HG03103 (cell line): ENCODE measurements at regions not wholly inside any gene's neighbourhood (a gene's known extent, or its start where the extent isn't known, plus 50 kb on each side); places are given as distances from the start of the nearest gene placed in this dataset.
"Not testable (repeated sequence)": the region's sequence is repeated elsewhere in the genome, so short reads cannot be mapped to it uniquely, and the experiment has no call there.

Experiments
- ATAC-seq: cut with Tn5 transposase; IDR thresholded peaks from one replicate; pipeline ENCODE4 v1.9.1; 2021; ENCODE audit warnings: low read depth; ENCODE audit not compliant: unreplicated experiment

DNA sequence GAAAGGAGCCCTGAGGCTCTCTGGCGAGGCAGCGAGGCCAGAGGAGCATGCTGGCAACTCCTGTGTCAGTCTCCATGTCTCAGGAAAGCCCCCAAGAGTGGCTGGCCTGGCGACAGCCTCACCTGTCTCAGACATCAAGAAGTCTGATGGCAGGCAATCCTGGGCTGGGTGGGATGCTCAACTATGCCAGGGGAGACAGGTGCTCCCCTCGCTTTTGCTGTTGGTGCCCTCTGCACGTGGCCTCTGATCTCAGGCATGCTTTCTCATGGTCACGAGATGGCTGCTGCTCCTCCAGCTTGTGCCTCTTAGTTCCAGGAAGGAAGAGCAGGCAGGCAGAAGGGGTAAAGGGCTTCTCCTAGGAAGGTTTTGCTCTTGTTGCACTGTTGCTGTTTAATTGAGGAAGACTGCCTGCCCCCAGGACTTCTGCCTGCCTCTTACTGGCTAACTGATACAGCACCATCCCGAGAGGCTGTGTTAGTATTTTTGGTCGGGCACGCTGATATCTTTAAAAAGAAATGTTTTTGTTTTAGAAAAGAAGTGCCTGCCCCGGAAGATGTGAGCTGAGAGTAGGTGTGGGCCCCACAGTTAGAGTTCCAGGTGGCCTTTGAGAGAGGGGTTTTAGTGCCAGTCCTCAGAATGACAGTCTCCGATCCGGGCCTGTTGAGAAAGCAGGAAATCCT, 344.8 kb upstream of the HS6ST1 start:
- ATAC-seq = no peak

DNA sequence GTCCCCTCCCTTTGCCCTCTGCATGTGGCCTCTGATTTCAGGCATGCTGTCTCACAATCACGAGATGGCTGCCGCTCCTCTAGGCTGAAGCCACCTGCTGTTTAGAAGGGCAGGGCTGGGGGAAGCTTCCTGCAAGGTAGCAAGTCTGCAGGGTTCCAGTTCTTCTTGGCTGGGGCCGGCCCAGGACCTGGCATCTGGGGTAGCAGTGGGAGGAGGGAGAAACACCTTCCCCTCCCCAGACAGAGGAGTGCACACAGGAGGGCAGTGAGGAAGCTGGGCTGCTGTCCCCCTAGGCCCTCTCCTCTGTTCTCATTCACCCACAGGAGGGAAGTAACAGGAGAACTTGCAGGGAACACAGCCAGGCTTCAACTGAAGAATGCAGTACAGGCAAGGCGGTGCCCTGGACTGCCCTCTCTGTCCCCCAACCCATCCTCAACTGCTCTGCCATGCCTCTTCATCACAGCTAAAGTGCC, 345.9 kb upstream of the HS6ST1 start:
- no peak for ATAC-seq

DNA sequence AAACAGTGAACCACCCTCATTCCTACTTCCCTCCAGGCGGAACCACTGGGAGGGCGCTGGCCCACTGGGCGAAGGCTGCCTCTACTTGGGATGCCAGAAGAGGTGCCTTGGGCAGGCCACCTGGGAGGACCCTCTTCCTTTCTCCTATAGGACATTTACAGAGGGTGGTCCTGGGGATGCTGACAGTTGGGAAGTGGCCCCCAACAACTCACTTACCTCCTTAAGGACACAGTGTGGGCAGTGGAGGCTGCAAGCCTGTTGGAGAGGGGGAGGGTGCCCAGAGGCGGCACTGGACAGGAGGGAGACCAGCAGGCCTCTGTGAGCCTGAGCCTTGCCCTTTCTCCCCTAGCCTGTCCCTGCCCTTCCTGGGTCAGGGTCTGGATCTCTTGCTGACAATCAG, 346.4 kb upstream of the HS6ST1 start:
- ATAC-seq = no peak

DNA sequence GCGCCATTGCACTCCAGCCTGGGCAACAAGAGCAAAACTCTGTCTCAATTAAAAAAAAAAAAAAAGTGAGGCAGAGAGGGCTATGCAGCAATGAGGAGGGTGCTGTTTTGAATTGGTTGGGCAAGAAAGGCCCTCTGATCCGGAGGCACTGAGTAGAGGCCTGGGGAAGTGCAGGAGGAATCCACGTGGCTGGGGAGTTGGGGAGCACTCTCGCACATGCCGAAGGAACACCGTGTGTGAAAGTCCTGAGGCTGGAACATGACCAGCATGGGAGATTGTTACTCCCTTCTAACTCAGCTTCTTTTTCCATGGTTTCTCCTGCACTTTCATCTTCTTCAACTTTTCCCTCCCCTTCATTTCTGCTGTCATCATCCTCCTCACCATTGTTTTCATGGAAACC, 347.9 kb upstream of the HS6ST1 start:
- ATAC-seq = no peak

DNA sequence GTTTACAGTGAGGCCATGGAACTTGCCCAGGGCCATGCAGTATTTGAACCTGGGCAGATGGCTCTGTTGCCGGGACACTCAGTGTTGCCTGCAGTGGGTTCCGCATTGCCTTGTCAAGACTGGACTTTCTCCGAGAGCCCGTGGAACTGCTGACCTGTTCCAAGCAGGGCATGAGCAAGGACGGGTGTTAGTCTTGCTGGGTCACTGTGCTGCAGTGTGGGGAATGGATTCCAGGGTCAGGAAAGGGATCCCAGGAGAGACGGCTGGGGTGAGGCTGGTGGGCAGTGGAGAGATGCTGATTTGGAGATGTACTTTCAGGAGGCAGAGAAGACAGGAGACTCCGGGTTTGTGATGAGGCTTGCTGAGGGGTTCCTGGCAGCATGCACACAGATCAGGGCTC, 348.7 kb upstream of the HS6ST1 start:
- no peak for ATAC-seq

DNA sequence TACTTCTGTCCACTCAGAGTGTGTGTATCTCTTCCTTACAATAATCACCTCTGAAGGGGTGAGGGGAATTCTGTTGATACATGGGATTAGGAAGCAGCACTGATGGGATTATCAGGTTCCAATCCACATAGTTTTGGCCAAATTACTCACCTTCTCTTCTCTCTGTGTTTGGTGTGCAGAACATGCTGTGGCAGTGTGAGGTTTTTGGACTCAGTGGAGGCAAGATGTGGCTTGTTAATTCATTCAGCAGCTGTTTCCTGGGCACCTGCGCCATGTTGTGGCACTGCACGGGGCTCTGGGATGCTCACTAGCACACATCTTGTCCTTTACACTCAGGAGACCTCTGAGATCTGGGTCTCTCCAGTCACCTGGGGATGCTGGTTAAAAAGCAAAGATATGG, 350.3 kb upstream of the HS6ST1 start:
- ATAC-seq = no peak

DNA sequence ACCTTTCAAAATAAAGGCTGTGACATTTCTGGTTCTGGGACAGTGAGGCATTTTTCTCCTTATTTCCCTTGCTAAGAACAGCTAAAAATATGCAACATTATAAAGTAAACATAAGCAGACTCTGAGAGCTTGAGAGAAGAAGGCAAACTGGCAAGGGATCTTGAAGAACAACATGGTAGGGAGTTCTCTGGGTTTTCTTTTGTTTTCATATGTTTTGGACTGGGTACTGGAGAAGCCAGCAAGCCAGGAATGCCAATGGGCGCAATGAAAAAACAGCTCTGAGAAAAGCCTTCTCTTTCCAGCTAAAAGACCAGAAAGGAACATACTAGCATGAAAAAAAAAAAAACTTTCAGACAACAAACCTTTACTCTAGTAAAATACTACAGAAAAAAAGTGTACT, 351.4 kb upstream of the HS6ST1 start:
- ATAC-seq = no peak

DNA sequence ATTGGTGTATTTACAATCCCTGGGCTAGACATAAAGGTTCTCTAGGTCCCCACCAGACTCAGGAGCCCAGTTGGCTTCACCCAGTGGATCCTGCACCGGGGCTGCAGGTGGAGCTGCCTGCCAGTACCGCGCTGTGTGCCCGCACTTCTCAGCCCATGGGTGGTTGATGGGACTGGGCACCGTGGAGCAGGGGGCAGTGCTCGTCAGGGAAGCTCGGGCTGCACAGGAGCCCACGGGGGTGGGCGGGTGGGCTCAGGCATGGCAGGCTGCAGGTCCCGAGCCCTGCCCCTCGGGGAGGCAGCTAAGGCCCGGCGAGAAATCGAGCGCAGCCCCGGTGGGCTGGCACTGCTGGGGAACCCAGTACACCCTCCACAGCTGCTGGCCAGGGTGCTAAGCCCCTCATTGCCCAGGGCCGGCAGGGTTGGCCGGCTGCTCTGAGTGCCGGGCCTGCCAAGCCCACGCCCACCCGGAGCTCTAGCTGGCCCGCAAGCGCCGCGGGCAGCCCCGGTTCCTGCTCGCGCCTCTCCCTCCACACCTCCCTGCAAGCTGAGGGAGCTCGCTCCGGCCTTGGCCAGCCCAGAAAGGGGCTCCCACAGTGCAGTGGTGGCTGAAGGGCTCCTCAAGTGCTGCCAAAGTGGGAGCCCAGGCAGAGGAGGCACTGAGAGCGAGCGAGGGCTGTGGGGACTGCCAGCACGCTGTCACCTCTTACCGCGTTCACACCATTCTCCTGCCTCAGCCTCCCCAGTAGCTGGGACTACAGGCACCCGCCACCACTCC, 353.5 kb upstream of the HS6ST1 start:
- not testable (repeated sequence) for ATAC-seq

DNA sequence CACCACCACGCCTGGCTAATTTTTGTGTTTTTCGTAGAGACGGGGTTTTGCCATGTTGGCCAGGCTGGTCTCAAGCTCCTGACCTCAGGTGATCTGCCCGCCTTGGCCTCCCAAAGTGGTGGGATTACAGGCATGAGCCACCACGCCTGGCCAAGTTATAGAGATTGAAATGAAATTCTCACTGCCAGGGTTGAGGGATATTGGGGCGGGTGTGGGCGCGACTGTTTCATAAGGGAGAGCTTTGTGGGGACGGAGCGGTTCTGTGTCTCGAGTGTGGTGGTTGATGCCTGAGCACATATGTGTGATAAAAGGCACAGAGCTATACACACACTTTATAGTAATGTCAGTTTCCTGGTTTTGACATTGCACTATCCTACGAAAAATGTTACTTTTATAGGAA, 361.0 kb upstream of the HS6ST1 start:
- ATAC-seq = not testable (repeated sequence)

DNA sequence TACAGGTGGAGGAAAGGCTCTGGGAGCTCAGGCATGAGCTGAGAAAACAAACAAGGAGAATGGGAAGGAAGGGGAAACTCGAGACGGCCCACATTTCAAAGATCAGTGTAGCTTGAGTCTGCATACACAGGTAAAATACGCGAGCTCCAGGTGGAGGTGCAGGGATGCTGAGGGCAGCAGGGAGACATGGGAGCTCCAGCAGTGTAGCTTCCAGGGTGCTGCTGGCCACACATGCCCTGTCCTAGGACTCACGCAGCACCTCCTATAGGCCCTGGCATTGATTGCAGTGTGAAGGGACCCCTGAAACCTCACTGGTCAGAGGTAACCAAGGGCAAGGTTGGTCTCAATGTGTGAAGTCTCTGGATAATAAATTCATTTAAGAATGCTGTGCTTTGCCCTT, 362.8 kb upstream of the HS6ST1 start:
- no peak for ATAC-seq

DNA sequence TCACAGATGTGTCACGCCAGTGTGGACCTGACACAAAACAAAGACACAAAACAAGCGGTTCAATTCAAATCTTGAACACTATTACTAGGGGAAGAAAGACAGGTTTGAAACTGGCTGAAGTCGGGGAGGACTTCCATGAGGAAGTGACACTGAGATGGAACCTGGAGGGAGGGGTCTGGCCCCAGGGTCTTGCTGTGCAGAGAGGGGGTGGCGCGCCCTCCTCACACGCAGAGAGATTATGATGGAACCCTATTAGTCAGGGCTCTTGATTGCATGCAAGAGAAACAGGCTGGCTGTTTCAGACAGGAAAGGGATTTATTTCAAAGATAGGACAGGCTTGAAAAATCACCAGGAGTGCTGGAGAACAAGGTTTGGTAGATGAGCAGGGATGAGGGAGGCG, 363.6 kb upstream of the HS6ST1 start:
- ATAC-seq = no peak

DNA sequence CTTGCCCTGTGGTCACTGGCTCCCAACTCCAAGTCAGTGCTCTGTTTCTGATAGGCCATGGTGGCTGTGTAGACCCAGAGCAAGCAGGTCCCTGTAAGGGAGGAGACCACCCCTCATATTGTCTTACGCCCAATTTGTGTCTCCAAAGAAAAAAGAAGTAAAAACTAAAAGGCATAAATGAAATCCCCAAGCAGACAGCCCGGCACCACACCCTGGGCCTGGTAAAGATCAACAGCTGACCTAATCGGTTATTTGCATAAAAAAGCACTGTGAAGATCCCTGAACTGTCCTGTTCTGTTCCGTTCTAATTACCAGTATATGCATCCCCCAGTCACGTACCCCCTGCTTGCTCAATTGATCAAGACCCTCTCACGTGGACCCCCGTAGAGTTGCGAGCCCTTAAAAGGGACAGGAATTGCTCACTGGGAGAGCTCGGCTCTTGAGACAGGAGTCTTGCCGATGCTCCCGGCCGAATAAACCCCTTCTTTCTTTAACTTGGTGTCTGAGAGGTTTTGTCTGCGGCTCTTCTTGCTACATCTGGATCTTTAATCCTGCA, 364.1 kb upstream of the HS6ST1 start:
- no peak for ATAC-seq

DNA sequence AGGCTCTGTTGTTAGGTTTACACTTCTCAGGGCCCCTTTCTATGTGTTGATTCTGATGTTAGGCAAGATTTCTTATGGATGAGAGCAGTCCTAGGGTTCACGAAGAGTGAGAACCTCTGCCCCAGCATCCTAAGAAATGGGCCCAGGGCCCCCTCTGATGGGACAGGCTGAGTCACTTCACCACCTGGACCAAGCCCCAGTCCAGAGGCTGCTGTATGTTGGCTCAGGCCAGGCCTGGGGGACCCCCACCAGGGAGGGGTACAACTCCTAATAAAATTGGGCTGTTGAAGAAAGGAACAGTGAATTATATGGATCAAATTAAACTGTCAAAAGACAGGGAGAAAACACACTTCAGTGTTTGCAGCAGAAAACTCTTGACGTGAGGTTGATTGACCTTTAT, 365.9 kb upstream of the HS6ST1 start:
- ATAC-seq = no peak

DNA sequence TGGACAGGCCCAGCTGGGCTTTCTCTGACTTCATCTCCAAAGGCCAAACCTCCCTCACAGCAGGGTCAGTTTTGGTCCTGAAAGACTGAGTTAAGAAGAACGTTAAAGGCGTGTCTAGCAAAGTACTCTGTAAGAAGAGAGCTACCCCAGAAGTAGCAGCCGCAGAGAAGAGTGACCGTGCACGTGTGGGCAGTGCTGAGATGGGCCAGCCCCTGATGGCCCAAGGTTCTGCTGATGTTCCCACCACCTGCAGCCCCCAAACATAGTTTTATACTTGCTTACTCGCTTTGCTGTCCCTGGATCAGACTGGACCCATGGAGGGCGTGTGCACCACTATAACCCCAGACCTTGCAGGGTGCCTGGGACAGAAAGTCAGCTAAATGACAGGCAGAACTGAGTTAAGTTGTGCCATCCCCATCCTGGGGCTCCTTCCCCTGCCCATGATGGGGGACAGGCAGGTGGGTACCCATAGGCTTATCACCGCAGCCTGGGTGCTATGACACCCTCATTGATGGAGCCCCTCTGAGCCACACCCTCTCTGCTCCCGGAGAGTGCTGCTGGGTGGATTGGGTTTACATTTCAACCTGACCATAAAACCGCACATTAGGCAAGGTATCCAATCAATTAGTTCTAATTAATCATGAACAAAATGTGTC, 367.3 kb upstream of the HS6ST1 start:
- ATAC-seq = no peak

DNA sequence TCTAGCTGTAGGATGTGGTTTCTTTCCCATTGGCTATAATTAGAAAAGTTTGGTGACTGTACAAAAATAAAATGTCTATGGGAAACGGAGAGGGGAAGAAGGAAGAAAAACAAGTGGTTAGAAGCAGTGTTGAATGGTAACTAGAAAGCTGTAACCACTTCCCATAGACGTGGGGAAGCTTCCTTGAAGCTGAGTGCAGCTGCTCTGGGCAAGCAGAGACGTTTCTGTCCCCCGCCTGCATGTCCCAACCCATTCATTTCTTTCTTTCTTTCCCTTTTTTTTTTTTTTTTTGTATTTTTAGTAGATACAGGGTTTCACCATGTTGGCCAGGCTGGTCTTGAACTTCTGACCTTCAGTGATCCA, 367.8 kb upstream of the HS6ST1 start:
- no peak for ATAC-seq

DNA sequence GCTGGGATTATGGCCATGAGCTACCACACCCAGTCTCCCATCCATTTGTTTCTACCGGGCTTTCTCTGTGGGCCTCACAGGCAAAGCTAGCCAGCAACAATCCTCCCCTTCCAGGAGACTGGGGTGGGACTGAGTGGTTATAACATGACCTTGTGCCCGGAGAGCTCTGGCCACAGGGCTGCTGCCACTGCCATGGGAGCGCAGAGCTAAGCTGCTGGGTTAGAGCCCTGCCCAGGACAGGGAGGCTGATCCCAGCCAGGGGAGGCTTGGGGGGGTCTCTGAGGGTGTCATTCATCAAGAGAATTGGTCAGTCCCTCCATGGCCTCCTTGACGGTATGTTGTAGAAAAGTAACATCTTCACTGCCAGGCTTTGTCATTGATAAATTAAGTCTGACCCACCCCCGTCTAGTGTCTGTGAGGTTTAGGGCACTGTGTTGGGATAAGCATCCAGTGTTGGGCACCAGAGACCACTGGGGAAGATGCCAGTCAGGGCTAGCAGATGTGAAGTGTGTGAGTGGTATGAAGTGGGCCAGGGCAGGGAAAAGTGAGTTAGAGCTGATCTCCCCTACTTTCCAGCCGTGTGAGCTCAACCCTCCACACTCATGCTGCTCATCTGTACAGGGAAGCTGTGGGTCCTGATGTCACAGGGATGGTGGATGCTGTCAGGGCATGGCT, 368.4 kb upstream of the HS6ST1 start:
- ATAC-seq = no peak

DNA sequence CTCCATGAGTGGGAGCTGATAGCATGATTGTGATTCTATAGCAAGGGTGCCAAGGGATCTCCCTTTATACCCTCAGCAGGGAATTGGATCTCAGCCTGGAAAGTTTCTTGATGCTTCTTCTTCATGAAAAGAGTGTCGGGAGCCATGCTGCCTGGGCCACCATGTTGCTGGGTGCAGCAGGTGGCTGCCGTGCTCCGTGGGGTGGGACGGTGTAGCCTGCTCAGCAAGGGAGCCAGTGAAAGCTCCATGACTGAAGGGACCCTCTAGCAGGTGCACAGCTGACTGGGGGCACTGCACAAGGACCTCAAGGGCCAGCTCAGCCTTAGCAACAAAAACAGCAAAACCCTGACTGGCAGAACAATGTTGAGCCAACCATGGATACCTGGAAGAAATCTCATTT, 368.9 kb upstream of the HS6ST1 start:
- ATAC-seq = no peak

DNA sequence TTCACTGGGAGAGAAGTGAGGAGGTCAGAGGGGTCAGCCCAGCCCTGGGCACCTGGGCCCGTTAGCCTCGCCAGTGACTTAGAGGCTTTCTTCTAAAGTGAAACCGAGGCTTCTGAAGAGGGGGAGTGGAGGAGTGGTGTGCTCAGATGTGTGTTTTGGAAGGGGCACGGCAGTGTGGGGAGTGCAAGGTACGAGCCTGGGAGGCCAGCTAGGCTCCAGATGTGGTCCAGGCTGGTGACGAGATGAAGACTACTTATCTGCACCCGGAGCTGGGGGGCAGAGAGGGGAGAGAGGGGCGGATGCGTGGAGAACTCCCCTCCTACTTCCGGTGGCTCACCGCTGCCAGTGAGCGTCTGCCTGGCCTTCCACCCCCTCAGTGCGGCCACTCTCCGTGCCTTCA, 371.3 kb upstream of the HS6ST1 start:
- ATAC-seq = no peak

DNA sequence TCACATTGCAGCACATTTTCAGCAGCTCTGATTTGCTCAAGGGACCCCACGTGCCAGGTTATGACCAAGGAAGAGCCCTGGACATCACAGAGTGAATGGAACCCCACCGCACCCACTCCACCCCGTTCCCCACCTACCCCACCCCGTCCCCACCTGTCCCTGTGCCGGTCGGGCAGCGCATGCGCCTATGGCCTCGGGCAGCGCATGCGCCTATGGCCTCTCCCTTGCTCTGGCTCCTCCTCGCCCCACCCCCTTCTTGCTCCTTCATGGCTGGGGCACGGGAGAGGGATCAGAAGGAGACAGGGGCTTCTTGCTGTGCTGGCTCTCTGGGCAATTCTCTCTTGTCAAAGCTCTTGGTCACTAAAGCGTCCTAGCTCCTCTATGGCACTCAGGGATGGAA, 371.8 kb upstream of the HS6ST1 start:
- no peak for ATAC-seq

DNA sequence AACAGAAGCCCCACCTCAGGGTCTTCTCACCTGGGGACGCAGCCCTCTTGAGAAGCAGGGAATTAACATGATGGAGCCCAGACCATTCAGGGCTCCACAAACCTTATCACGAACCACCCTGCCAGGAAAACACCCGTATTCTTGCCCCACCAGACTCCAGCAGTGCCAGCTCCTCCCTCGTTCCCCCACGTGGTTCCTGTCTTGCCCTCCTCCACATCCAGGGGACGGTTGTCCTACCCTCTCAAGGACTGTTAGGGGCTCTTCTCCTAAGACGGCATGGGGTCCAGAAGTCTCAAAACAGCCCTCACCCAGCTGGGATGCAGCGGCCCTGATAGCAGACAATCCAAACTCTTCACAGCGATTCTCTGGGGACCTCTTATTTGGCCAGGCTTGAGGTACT, 372.2 kb upstream of the HS6ST1 start:
- no peak for ATAC-seq

DNA sequence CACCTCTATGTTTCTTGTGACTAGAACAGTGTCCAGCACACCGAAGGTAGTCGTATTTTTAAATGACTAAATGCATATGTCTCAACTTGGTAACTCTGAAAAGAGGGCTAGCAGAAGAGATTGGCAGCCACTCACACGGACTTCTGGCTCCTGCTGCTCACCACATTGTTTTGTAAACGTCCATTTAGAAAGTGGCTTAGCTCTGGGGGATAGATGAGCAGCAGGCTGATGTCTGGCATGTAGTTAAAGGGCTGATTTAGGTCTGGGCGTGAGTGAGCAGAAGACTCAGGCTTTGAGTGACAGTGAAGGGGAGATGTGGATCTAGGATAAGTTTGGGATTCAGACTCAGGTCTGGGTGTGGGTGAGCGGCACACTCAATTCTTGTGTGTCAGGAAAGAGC, 372.9 kb upstream of the HS6ST1 start:
- no peak for ATAC-seq
